CD4-positive, alpha-beta T cell (primary cell): ENCODE measurements at regions not wholly inside any gene's neighbourhood (a gene's known extent, or its start where the extent isn't known, plus 50 kb on each side); places are given as distances from the start of the nearest gene placed in this dataset.

Experiments used
- ATAC-seq: fragments of 200-7000 bp; cut with Tn5 transposase; one replicate; pipeline ENCODE4 v1.10.0; 2022; ENCODE audit warnings: mild to moderate bottlenecking; ENCODE audit not compliant: poor library complexity
- CTCF ChIA-PET: fragments of 350-600 bp; sonication (Branson Sonifier 250); formaldehyde crosslinking; loops from one replicate; lab custom pipeline; 2021; ENCODE audit warnings: antibody characterized with exemption, inconsistent platforms; lab: Charles Lee
- POLR2A ChIA-PET: fragments of 350-600 bp; sonication (Branson Sonifier 250); formaldehyde crosslinking; loops from one replicate; lab custom pipeline; 2021; ENCODE audit warnings: antibody characterized with exemption, inconsistent platforms; lab: Charles Lee
- DNase-seq, 14 experiments: peaks; one replicate each; pipeline ENCODE4 v3.0.0-alpha.2; 2013 to 2020; ENCODE audit warnings: mixed read lengths in 2 of 14
- H3K27ac ChIP-seq, 2 donors: one replicate each; pipeline versions ENCODE4 v1.5.1 to v1.7.0; 2013; ENCODE audit warnings: low read length in 2 of 2, low read depth in 1 of 2, mild to moderate bottlenecking in 1 of 2
- H3K27me3 ChIP-seq, 2 experiments: 1 replicate in 1 of 2; 2 replicates in 1 of 2; pipeline versions ENCODE4 v1.6.1 to v1.7.0; 2013; ENCODE audit warnings: low read length in 2 of 2, control low read depth in 1 of 2, mild to moderate bottlenecking in 1 of 2, moderate library complexity in 1 of 2; ENCODE audit not compliant: insufficient read depth in 2 of 2, control insufficient read depth in 1 of 2
- H3K36me3 ChIP-seq: one replicate; pipeline ENCODE4 v1.6.1; 2013; ENCODE audit warnings: low read length, control low read depth; ENCODE audit not compliant: insufficient read depth
- H3K4me1 ChIP-seq: one replicate; pipeline ENCODE4 v1.6.1; 2013; ENCODE audit warnings: low read length, control low read depth; ENCODE audit not compliant: insufficient read depth
- H3K4me3 ChIP-seq: one replicate; pipeline ENCODE4 v1.5.1; 2013; ENCODE audit warnings: mild to moderate bottlenecking, low read length, moderate library complexity
- H3K9me3 ChIP-seq, 2 experiments: 1 replicate in 1 of 2; 2 replicates in 1 of 2; pipeline versions ENCODE4 v1.6.1 to v1.7.0; 2013; ENCODE audit warnings: low read length in 2 of 2, mild to moderate bottlenecking in 2 of 2, control low read depth in 1 of 2, moderate library complexity in 1 of 2; ENCODE audit not compliant: control insufficient read depth in 1 of 2, insufficient read depth in 1 of 2
- H3K27ac Mint-ChIP-seq: one replicate; pipeline ENCODE4 v1.8.0; 2020; ENCODE audit warnings: mixed read lengths
- H3K27me3 Mint-ChIP-seq: one replicate; pipeline ENCODE4 v1.8.0; 2021; ENCODE audit warnings: mixed read lengths
- H3K36me3 Mint-ChIP-seq: one replicate; pipeline ENCODE4 v1.8.0; 2021; ENCODE audit warnings: low read depth, mixed read lengths
- H3K4me1 Mint-ChIP-seq: one replicate; pipeline ENCODE4 v1.8.0; 2021; ENCODE audit warnings: low read depth, mixed read lengths
- H3K4me3 Mint-ChIP-seq: one replicate; pipeline ENCODE4 v1.8.0; 2020; ENCODE audit warnings: mild to moderate bottlenecking, mixed read lengths
- H3K9me3 Mint-ChIP-seq: one replicate; pipeline ENCODE4 v1.8.0; 2020; ENCODE audit warnings: mixed read lengths
- intact Hi-C, 2 experiments: fragments of 100-400 bp; cut with DNase I in 1 of 2; cut with micrococcal nuclease in 1 of 2; formaldehyde crosslinking; loops; one replicate each; pipeline versions ENCODE4 v1.15.1 to v1.9.0; 2023 to 2025; cut with DNase I, micrococcal nuclease
- TF ChIP-seq, protein P1 (sequence below): fragments of 200-600 bp; IDR thresholded peaks from one replicate; pipeline ENCODE4 v1.8.0; 2022; ENCODE audit warnings: antibody characterized with exemption, mild to moderate bottlenecking

GRCh38 chr20:41952166-41952565 is 334.0 kb upstream of the CHD6 start:
- H3K36me3 ChIP-seq = no peaks in the 10 kb centered on the region
- Mint-ChIP-seq H3K9me3 (no peaks in the 10 kb centered on the region), H3K4me3 (no peak overlapping the region), H3K36me3 (no peaks in the 10 kb centered on the region), H3K27me3 (peaks cover 15% of the 10 kb centered on the region), H3K4me1 (no peaks in the 10 kb centered on the region), H3K27ac (no peak overlapping the region)
- ChIA-PET CTCF (no interaction called here), POLR2A (interaction anchor here (1.3 kb wide), 1 partner anchor 12 kb away, joined by 3 read pairs; no protein-coding TSS in a partner anchor)
- H3K27ac ChIP-seq = no peak overlapping the region
- intact Hi-C loops = no loop called here
- no peak for DNase-seq
- H3K4me3 ChIP-seq = no peak overlapping the region
- TF ChIP-seq, protein P1, sequence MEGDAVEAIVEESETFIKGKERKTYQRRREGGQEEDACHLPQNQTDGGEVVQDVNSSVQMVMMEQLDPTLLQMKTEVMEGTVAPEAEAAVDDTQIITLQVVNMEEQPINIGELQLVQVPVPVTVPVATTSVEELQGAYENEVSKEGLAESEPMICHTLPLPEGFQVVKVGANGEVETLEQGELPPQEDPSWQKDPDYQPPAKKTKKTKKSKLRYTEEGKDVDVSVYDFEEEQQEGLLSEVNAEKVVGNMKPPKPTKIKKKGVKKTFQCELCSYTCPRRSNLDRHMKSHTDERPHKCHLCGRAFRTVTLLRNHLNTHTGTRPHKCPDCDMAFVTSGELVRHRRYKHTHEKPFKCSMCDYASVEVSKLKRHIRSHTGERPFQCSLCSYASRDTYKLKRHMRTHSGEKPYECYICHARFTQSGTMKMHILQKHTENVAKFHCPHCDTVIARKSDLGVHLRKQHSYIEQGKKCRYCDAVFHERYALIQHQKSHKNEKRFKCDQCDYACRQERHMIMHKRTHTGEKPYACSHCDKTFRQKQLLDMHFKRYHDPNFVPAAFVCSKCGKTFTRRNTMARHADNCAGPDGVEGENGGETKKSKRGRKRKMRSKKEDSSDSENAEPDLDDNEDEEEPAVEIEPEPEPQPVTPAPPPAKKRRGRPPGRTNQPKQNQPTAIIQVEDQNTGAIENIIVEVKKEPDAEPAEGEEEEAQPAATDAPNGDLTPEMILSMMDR = no peak
- peaks cover 0 to 3% of the 10 kb centered on the region in 2 experiments for H3K9me3 ChIP-seq
- peaks cover 0 to 4% of the 10 kb centered on the region in 2 experiments for H3K27me3 ChIP-seq
- no peaks in the 10 kb centered on the region for H3K4me1 ChIP-seq
- no peak for ATAC-seq

- Histone ChIP-seq H3K4me3 (no peak overlapping the region), H3K27me3 (peaks cover 0 to 4% of the 10 kb centered on the region in 2 experiments), H3K27ac (no peak overlapping the region), H3K36me3 (no peaks in the 10 kb centered on the region), H3K9me3 (peaks cover 0 to 3% of the 10 kb centered on the region in 2 experiments), H3K4me1 (no peaks in the 10 kb centered on the region)
- no peaks in the 10 kb centered on the region for H3K9me3 Mint-ChIP-seq
- no peak overlapping the region for H3K27ac Mint-ChIP-seq
- ATAC-seq (no peak), DNase-seq (no peak)
- H3K27me3 Mint-ChIP-seq = peaks cover 10% of the 10 kb centered on the region
- H3K4me3 Mint-ChIP-seq = no peak overlapping the region
- TF ChIP-seq, protein P1 = no peak
- POLR2A ChIA-PET = interaction anchor here (1.3 kb wide), 1 partner anchor 11 kb away, joined by 3 read pairs; no protein-coding TSS in a partner anchor
- no peaks in the 10 kb centered on the region for H3K4me1 Mint-ChIP-seq
- intact Hi-C loops = no loop called here
- CTCF ChIA-PET = no interaction called here
- H3K36me3 Mint-ChIP-seq = no peaks in the 10 kb centered on the region
Observed at GRCh38 chr20:41951615-41952014, 333.4 kb upstream of the CHD6 start.

- Histone ChIP-seq H3K4me3 (no peak overlapping the region), H3K36me3 (no peaks in the 10 kb centered on the region), H3K27me3 (no peaks in the 10 kb centered on the region), H3K27ac (no peak overlapping the region), H3K4me1 (no peaks in the 10 kb centered on the region), H3K9me3 (peaks cover 0 to 6% of the 10 kb centered on the region in 2 experiments)
- peaks cover 5% of the 10 kb centered on the region for H3K27me3 Mint-ChIP-seq
- no peak for DNase-seq
- ATAC-seq = no peak
- H3K9me3 Mint-ChIP-seq = no peaks in the 10 kb centered on the region
- H3K36me3 Mint-ChIP-seq = no peaks in the 10 kb centered on the region
- no peak overlapping the region for H3K27ac Mint-ChIP-seq
- H3K4me1 Mint-ChIP-seq = no peaks in the 10 kb centered on the region
- TF ChIP-seq, protein P1 = no peak
- CTCF ChIA-PET = no interaction called here
- intact Hi-C loops = no loop called here
- POLR2A ChIA-PET = interaction anchor here (1.4 kb wide), 1 partner anchor 13 kb away, joined by 3 read pairs; no protein-coding TSS in a partner anchor
- no peak overlapping the region for H3K4me3 Mint-ChIP-seq
Observed at GRCh38 chr20:41939659-41940058, 321.5 kb upstream of the CHD6 start.
